ENCODE measurements at regions not wholly inside any gene's neighbourhood (a gene's known extent, or its start where the extent isn't known, plus 50 kb on each side); places are given as distances from the start of the nearest gene placed in this dataset.

GRCh38 chr3:162421721-162422120 lies 925.1 kb downstream of the OTOL1 start:
- TF ChIP-seq CTCF (conservative IDR thresholded peaks at IDR 0.05; ENCODE audit: low read depth, low read length): no peak
- TF ChIP-seq EZH2 (IDR thresholded peaks at IDR 0.05; ENCODE audit: low read length, unreplicated experiment): no peak
- no peak for TF ChIP-seq EZH2phosphoT487 (IDR thresholded peaks at IDR 0.05; ENCODE audit: borderline replicate concordance, low read length)
